Activated T-cell treated with anti-CD3 and anti-CD28 coated beads, Interleukin-2, amount 50 U/mL, for 72 hours (primary cell): ENCODE measurements at regions not wholly inside any gene's neighbourhood (a gene's known extent, or its start where the extent isn't known, plus 50 kb on each side); places are given as distances from the start of the nearest gene placed in this dataset.

ENCODE experiments used
- ATAC-seq, 2 donors: fragments of 150-1000 bp; cut with Tn5 transposase; replicated peaks in 1 of 2; 2 replicates each; pipeline ENCODE4 v1.10.0; 2021; ENCODE audit warnings: moderate library complexity in 2 of 2, mild to moderate bottlenecking in 1 of 2
- DNase-seq, 2 donors: peaks; one replicate each; pipeline ENCODE4 v3.0.0; 2021 to 2022; ENCODE audit warnings: mixed read lengths in 1 of 2
- H3K27ac Mint-ChIP-seq: one replicate; pipeline ENCODE4 v1.8.0; 2022; ENCODE audit warnings: mild to moderate bottlenecking, moderate library complexity, mixed read lengths
- H3K27me3 Mint-ChIP-seq: one replicate; pipeline ENCODE4 v1.8.0; 2022; ENCODE audit warnings: low read depth, mixed read lengths
- H3K36me3 Mint-ChIP-seq, 2 donors: one replicate each; pipeline ENCODE4 v1.8.0; 2022; ENCODE audit warnings: mixed read lengths in 2 of 2, mild to moderate bottlenecking in 1 of 2; ENCODE audit not compliant: insufficient read depth in 2 of 2
- H3K4me1 Mint-ChIP-seq: one replicate; pipeline ENCODE4 v1.8.0; 2022; ENCODE audit warnings: low read depth, mixed read lengths
- H3K4me3 Mint-ChIP-seq, 2 donors: one replicate each; pipeline ENCODE4 v1.8.0; 2022; ENCODE audit warnings: mild to moderate bottlenecking in 2 of 2, mixed read lengths in 2 of 2, moderate library complexity in 2 of 2
- H3K9me3 Mint-ChIP-seq, 2 donors: one replicate each; pipeline ENCODE4 v1.8.0; 2022; ENCODE audit warnings: mixed read lengths in 2 of 2

- no peaks in the 10 kb centered on the region for H3K4me1 Mint-ChIP-seq
- peaks cover 6% of the 10 kb centered on the region for H3K27me3 Mint-ChIP-seq
- ATAC-seq (peak; percentile 95 to 97), DNase-seq (peak; percentile 80 to 86)
- peak overlapping the region in 1 of 2 donors; percentile 5 for H3K4me3 Mint-ChIP-seq
- no peaks in the 10 kb centered on the region for H3K36me3 Mint-ChIP-seq
- no peaks in the 10 kb centered on the region for H3K9me3 Mint-ChIP-seq
- H3K27ac Mint-ChIP-seq: no peak overlapping the region
These were observed 149.5 kb downstream of the SMAD6 start for GRCh38 chr15:66851311-66852063.

- H3K27me3 Mint-ChIP-seq: peaks cover 9% of the 10 kb centered on the region
- no peaks in the 10 kb centered on the region for H3K9me3 Mint-ChIP-seq
- H3K4me3 Mint-ChIP-seq: peak overlapping the region in 1 of 2 donors; percentile 9
- H3K36me3 Mint-ChIP-seq: no peaks in the 10 kb centered on the region
- ATAC-seq (no peak), DNase-seq (no peak)
- no peaks in the 10 kb centered on the region for H3K4me1 Mint-ChIP-seq
- no peak overlapping the region for H3K27ac Mint-ChIP-seq
These were observed 150.2 kb downstream of the SMAD6 start for GRCh38 chr15:66852064-66852905.

GRCh38 chr15:66854012-66854965 is 152.3 kb downstream of the SMAD6 start:
- peaks cover 13% of the 10 kb centered on the region for H3K27me3 Mint-ChIP-seq
- H3K27ac Mint-ChIP-seq: no peak overlapping the region
- H3K4me3 Mint-ChIP-seq: no peak overlapping the region
- DNase-seq (no peak), ATAC-seq (no peak)
- no peaks in the 10 kb centered on the region for H3K36me3 Mint-ChIP-seq
- H3K4me1 Mint-ChIP-seq: no peaks in the 10 kb centered on the region
- H3K9me3 Mint-ChIP-seq: no peaks in the 10 kb centered on the region

- Mint-ChIP-seq H3K4me3 (no peak overlapping the region), H3K4me1 (no peaks in the 10 kb centered on the region), H3K36me3 (no peaks in the 10 kb centered on the region), H3K9me3 (no peaks in the 10 kb centered on the region), H3K27me3 (peaks cover 13% of the 10 kb centered on the region), H3K27ac (no peak overlapping the region)
- DNase-seq (no peak), ATAC-seq (no peak)
These were observed 153.0 kb downstream of the SMAD6 start for GRCh38 chr15:66855041-66855440.

- no peaks in the 10 kb centered on the region for H3K36me3 Mint-ChIP-seq
- no peak for ATAC-seq
- no peak for DNase-seq
- H3K4me3 Mint-ChIP-seq: no peak overlapping the region
- H3K27me3 Mint-ChIP-seq: peaks cover 19% of the 10 kb centered on the region
- no peak overlapping the region for H3K27ac Mint-ChIP-seq
- no peaks in the 10 kb centered on the region for H3K9me3 Mint-ChIP-seq
- peaks cover 2% of the 10 kb centered on the region for H3K4me1 Mint-ChIP-seq
These were observed 155.7 kb downstream of the SMAD6 start for GRCh38 chr15:66857694-66858093.

GRCh38 chr15:66858423-66859207 is 156.6 kb downstream of the SMAD6 start:
- peaks cover 11% of the 10 kb centered on the region for H3K4me1 Mint-ChIP-seq
- ATAC-seq (no peak), DNase-seq (no peak)
- no peak overlapping the region for H3K27ac Mint-ChIP-seq
- H3K36me3 Mint-ChIP-seq: no peaks in the 10 kb centered on the region
- H3K27me3 Mint-ChIP-seq: peaks cover 21% of the 10 kb centered on the region
- H3K9me3 Mint-ChIP-seq: no peaks in the 10 kb centered on the region
- no peak overlapping the region for H3K4me3 Mint-ChIP-seq

- Mint-ChIP-seq H3K27ac (no peak overlapping the region), H3K36me3 (no peaks in the 10 kb centered on the region), H3K9me3 (no peaks in the 10 kb centered on the region), H3K4me3 (no peak overlapping the region), H3K4me1 (peaks cover 12% of the 10 kb centered on the region), H3K27me3 (peaks cover 21% of the 10 kb centered on the region)
- DNase-seq (no peak), ATAC-seq (no peak)
These were observed 157.7 kb downstream of the SMAD6 start for GRCh38 chr15:66859688-66860253.

- Mint-ChIP-seq H3K4me1 (peaks cover 12% of the 10 kb centered on the region), H3K27me3 (peaks cover 21% of the 10 kb centered on the region), H3K9me3 (no peaks in the 10 kb centered on the region), H3K4me3 (no peak overlapping the region), H3K27ac (no peak overlapping the region), H3K36me3 (no peaks in the 10 kb centered on the region)
- ATAC-seq (no peak), DNase-seq (no peak)
These were observed 158.8 kb downstream of the SMAD6 start for GRCh38 chr15:66860844-66861243.

GRCh38 chr15:66862111-66862939 is 160.3 kb downstream of the SMAD6 start:
- ATAC-seq: peak in 1 of 2 donors; percentile 11
- H3K9me3 Mint-ChIP-seq: no peaks in the 10 kb centered on the region
- no peak for DNase-seq
- peaks cover 18% of the 10 kb centered on the region for H3K27me3 Mint-ChIP-seq
- H3K36me3 Mint-ChIP-seq: no peaks in the 10 kb centered on the region
- H3K4me3 Mint-ChIP-seq: no peak overlapping the region
- H3K27ac Mint-ChIP-seq: no peak overlapping the region
- H3K4me1 Mint-ChIP-seq: peaks cover 12% of the 10 kb centered on the region

GRCh38 chr15:66862940-66863335 is 160.9 kb downstream of the SMAD6 start:
- DNase-seq (peak; percentile 76 to 82), ATAC-seq (peak; percentile 96 to 97)
- H3K4me1 Mint-ChIP-seq: peaks cover 12% of the 10 kb centered on the region
- H3K27me3 Mint-ChIP-seq: peaks cover 15% of the 10 kb centered on the region
- H3K27ac Mint-ChIP-seq: no peak overlapping the region
- no peaks in the 10 kb centered on the region for H3K9me3 Mint-ChIP-seq
- H3K4me3 Mint-ChIP-seq: no peak overlapping the region
- H3K36me3 Mint-ChIP-seq: no peaks in the 10 kb centered on the region

- peaks cover 15% of the 10 kb centered on the region for H3K27me3 Mint-ChIP-seq
- H3K36me3 Mint-ChIP-seq: no peaks in the 10 kb centered on the region
- peaks cover 12% of the 10 kb centered on the region for H3K4me1 Mint-ChIP-seq
- no peak overlapping the region for H3K27ac Mint-ChIP-seq
- DNase-seq (no peak), ATAC-seq (peak in 1 of 2 donors; percentile 13)
- no peak overlapping the region for H3K4me3 Mint-ChIP-seq
- H3K9me3 Mint-ChIP-seq: no peaks in the 10 kb centered on the region
These were observed 161.5 kb downstream of the SMAD6 start for GRCh38 chr15:66863390-66864085.
